NCI-H446 (cell line): ENCODE measurements at regions not wholly inside any gene's neighbourhood (a gene's known extent, or its start where the extent isn't known, plus 50 kb on each side); places are given as distances from the start of the nearest gene placed in this dataset.
"Not testable (repeated sequence)": the region's sequence is repeated elsewhere in the genome, so short reads cannot be mapped to it uniquely, and the experiment has no call there.

Experiments
- DNase-seq, 2 experiments: peaks; one replicate each; lab custom pipeline; 2025; lab: John Stamatoyannopoulos, UW

- DNase-seq, result no peak
These were observed 124.3 kb upstream of the SPRED1 start for GRCh38 chr15:38128341-38128781.

GRCh38 chr15:38128921-38129320 is 123.7 kb upstream of the SPRED1 start:
- no peak for DNase-seq

DNA sequence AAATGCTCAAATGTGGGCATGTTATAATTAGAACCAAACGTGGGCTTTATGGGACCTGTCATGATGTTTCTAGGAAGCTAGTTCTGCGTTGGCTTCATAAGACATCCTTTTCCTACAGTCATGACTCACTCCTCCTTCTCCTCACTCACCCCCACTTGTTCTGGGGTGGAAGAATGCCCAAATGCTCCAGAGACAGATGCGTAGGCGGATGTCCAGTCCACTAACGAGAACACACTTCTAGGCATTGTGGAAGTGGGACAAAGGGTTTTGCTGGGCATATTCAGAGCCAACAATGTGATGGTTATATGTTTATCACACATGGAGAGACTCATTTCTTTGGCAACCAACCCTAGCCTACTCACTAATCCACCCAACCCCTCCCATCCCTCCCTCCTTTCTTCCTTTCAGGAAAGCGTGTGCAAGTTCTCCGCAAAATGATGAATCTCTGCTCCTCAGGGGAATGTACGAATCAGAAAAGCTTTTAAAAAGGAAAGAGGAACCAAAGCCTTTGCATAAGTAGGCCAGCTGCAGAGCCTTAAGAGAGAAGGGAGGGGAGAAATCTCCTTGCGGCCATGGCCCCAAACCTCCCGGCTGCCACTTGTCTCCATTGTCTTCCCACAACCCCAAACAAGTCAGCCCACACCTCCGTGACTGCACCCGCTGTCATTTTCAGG is 123.0 kb upstream of the SPRED1 start:
- DNase-seq, result no peak

DNA sequence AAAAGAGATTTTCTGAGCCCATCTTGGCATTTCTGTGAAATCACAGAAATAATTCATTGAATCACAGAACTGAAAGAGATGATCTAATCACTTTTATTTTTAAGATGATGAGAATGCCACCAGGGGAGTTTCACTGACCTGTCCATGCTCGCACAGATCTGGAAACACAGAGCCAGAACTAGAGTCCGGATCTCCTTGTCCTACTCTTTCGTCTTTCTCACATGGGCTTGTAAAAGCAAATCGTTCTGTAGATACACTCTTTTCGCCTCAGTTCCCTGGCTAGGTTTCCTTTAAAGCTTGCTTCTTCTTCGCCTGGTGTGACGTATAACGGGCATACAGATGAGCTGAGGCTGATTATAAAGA is 122.5 kb upstream of the SPRED1 start:
- DNase-seq, result no peak

DNA sequence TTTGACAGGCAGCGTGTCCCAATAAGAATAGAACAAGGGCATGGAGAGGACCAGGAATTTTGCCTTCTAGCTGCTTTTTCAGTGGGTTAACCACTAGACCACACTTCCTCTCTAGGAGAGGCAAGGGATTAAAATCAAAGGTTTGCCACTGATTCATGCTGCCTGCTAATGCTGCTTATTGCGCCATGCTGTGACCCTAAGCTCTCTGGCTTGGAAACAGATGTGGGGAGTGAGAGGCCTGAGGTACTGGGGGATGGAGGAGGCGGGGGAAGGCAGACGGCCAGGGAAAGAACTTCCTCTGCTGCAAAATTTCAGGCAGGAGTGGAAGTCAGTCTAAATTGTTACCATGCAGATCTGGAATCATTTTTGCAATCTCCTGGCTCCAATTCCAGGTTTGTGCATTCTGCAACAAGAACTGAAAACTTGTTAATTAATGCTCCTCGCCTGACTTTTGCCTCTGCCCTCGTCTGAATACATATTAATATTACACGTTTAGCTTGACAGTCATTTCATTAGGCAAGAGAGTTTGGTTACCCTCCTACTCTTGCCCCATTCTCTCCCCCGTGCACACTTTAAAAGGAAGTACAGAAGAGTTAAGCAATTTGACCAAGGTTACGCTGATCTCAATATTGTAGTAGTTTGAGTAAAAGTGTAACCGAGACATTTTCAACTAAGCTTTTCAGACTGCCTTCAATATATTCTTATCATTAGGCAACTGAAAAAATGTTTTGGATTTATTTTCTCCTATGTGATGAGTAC is 121.7 kb upstream of the SPRED1 start:
- DNase-seq, result no peak

- no peak for DNase-seq
These were observed 118.4 kb upstream of the SPRED1 start for GRCh38 chr15:38134252-38134651.

GRCh38 chr15:38142195-38142594 is 110.4 kb upstream of the SPRED1 start:
- DNase-seq, result not testable (repeated sequence)

GRCh38 chr15:38144921-38145320 is 107.7 kb upstream of the SPRED1 start:
- no peak for DNase-seq

GRCh38 chr15:38145651-38146111 is 107.0 kb upstream of the SPRED1 start:
- no peak for DNase-seq

- DNase-seq, result no peak
These were observed 105.4 kb upstream of the SPRED1 start for GRCh38 chr15:38147246-38147645.

GRCh38 chr15:38148471-38148870 is 104.2 kb upstream of the SPRED1 start:
- DNase-seq, result no peak

- no peak for DNase-seq
These were observed 103.3 kb upstream of the SPRED1 start for GRCh38 chr15:38149315-38149714.

GRCh38 chr15:38150148-38150547 is 102.5 kb upstream of the SPRED1 start:
- DNase-seq, result no peak

DNA sequence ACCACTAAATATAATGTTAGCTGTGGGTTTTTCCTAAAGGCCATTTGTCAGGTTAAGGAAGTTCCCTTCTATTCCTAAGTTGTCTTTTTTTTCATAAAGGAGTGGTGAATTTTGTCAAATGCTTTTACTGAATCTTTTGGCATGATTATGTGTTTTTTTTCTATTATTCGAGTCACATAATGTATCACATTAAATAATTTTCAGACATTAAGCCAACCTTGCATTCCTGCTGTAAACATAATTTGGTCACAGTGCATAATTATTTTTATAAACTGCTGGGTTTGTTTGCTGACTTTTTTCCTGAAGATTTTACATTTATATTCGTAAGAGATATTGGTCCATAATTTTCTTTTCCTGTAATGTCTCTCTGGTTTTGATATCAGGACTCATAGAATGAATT is 101.8 kb upstream of the SPRED1 start:
- no peak for DNase-seq

DNA sequence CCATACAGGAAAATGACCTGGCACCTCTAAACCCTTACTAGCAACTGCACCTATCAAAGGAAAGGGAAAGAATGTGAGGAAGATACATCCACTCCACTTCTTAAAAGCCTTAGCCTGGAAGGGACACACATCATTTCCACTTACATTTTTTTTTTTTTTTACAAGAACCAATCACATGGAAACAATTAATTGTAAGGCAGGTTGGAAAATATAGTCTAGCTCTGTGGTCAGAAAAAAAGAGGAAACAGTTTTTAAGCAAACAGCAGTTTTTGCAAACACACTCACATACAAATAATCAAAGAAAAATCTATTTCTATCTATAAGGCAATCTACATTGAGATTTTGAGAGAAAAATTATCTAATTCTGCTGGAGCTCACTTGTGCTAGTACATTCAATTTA is 98.9 kb upstream of the SPRED1 start:
- DNase-seq, result no peak

- DNase-seq, result no peak
These were observed 98.4 kb upstream of the SPRED1 start for GRCh38 chr15:38154255-38154654.

GRCh38 chr15:38154837-38155236 is 97.8 kb upstream of the SPRED1 start:
- no peak for DNase-seq

DNA sequence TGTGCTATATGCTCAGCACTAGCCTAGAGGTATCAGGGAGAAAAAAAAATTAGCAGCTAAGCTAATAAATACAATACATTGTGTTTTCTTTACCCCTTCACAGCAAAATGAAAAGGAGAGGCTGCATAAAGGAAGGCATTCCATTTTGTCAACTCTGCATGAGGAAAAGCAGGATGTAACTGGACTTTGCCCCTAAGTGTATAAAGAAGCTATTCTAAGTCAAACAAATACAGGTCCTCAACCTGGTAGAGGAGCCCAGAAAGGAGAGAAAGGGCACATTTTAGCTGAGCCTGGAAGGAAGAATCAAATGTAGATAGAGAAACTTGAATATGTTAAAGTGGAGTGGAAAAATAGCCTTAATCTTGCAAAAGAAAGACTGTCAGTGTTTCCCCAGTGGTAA is 89.0 kb upstream of the SPRED1 start:
- DNase-seq, result no peak

DNA sequence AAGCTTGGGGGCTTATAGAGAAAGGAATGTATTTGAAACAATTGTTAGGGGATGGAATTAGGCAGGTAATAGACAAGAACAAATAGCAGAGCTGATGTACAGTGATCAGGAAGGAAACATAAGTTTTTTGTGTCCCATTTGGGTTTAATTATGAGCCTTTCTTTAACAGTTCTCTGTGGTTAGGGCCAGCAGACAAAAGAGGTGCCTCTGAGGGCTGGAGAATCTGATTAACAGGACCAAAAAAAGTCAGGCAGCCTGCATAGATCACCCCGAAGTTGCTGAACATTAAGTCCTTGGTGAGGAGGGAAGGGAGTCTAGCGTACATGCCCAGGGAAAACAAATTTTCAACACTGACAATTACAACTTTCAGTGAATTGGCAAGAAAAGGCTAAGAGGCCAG is 88.6 kb upstream of the SPRED1 start:
- no peak for DNase-seq

GRCh38 chr15:38164507-38164906 is 88.1 kb upstream of the SPRED1 start:
- DNase-seq, result no peak

DNA sequence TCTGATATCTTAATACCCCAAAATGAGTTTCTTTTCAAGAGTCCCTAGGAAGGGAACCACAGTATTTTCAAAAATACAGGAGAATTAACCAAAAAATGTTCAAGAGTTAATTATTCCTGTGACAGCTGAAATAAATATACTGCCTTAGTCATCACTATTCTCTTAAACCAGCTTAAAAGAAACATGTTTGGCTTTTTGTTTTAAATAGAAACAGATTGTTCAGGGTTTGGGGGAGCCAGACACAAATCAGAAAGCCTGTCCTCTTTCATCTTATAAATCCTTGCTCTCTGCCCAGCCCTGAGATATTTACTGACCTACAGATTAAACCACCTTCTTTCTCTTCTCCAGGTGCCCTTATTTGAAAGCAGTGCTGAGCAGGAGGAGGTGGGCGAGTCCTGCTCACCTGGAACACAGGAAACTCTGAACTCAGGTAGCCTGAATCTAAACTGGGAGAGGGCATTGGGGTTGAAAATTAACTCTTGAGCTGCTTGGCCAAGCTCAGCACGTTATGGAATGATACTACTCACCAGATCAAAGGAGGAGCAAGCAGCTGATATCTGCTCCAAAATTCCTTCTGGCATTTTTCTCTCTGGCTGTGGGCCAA is 84.1 kb upstream of the SPRED1 start:
- no peak for DNase-seq

- no peak for DNase-seq
These were observed 80.7 kb upstream of the SPRED1 start for GRCh38 chr15:38171973-38172372.

DNA sequence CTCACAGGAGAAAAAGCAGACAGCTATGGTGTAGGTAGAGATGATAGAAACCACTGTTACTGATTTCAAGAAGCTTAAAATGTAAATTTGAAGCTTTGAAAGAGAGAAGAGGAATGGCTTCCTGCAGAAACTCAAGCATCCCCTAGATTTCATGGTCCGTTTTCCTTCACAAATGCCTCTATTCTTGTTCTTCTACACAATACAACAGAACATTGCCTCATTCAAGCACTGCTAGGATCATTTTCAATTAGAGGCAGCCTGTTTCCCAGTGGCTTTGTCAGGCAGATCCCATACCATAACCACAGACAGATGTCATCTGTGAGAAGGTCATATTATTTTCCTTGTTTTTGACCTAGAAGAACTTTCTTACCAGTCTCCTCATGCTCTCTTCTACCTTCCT is 77.9 kb upstream of the SPRED1 start:
- no peak for DNase-seq
